Activated CD4-positive, alpha-beta T cell treated with anti-CD3 and anti-CD28 coated beads, Interleukin-2, amount 50 U/mL, for 4 hours (primary cell): ENCODE measurements at regions not wholly inside any gene's neighbourhood (a gene's known extent, or its start where the extent isn't known, plus 50 kb on each side); places are given as distances from the start of the nearest gene placed in this dataset.

ENCODE experiments used
- DNase-seq, 2 experiments: peaks; one replicate each; pipeline ENCODE4 v3.0.0-alpha.2; 2020

GRCh38 chr3:159923336-159923735, 65.3 kb upstream of the IL12A start:
- no peak for DNase-seq

GRCh38 chr3:159923956-159924355, 64.7 kb upstream of the IL12A start:
- no peak for DNase-seq

GRCh38 chr3:159924411-159924810, 64.2 kb upstream of the IL12A start:
- no peak for DNase-seq

DNA sequence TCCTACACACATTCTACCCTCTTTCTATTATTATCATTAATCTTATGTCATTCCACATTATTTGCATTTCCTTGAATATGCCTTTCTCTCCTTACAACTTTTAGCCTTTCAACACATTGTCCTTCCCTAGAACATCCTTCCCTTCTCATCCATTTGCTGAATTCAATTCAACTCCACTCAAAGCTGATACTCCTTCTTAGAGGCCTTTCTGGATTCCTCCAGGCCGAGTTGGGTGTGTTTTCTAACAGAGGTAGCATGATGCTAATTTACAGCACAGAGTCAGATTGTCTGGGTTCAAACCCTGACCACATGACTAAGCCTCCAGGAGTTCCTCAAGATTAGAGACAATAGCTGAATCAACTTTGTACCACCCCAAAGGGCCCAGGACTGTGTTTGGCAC, 63.4 kb upstream of the IL12A start:
- no peak for DNase-seq

GRCh38 chr3:159926573-159926972, 62.1 kb upstream of the IL12A start:
- DNase-seq, result no peak

- DNase-seq, result no peak
Observed at GRCh38 chr3:159928071-159928491, 60.6 kb upstream of the IL12A start.

DNA sequence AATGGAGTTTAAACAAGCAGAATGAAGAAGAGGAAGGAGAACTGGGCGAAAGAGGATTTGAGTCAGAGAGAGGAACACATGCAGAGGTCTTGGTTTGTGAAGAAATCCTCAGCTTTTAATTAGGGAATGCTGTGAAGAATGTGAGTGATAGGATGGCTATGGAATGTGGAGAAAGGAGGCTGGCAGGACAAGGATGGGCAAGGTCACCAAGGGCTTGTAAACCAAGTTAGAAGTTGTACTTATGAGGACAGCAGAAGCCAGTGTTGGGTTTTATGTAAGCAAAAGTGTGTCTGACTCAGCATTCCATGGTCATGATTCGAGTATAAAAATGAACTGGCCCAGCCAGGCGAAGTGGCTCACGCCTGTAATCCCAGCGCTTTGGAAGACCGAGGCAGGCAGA, 60.0 kb upstream of the IL12A start:
- no peak for DNase-seq

DNA sequence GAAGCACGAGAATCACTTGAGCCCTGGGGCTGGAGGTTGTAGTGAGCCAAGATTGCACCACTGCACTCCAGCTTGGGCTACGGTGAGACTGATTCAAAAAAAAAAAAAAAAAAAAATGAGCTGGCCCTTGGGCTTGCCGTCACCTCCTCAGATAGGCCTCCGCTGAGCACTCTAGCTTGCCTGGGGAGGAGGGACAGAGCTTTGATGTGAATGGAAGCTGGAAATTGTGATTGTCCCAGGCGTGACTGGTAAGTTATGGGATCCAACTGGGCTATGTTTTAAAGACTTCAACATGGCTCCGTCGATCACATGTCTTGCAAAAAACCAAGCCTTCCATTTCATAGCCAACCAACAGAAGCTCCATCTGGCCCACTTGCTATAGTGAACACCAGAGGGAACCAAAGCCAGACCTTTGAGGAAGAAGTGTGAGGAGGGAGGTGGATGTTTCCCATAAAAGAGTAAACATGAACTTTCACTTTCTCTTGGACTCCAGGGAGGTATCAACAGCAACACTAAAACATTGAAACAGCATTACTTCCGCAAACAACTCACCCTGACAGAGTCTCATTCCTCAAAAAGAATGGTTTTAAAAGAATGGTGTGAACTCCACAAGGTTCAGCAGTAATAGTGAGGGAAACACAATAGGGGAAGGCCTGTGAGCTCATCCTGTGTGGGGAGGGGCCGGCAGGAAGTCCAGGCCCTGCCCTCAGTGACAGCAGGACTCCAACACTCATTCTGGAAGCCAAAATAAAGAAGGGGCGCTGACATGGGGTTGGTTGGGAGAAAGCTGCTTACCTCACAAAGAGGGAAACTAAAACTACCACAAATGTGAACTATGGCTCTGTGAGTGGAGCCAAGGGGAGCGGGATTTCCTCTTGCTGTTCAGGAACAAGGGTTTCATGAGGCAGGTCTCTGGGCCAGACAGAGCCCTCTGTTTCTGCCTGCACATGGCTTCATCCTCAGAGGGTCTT, 59.2 kb upstream of the IL12A start:
- DNase-seq, result no peak

DNA sequence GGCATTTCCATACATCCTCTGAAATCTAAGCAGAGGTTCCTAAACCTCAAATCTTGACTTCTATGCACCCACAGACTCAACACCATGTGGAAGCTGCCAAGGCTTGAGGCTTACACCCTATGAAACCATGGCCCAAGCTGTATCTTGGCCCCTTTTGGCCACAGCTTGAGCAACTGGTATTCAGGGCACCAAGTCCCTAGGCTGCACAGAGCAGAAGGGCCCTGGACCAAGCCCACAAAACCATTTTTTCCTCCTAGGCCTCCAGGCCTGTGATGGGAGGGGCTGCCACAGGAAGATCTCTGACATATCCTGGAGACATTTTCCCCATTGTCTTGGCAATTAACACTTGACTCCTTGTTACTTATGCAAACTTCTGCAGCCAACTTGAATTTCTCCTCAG, 54.4 kb upstream of the IL12A start:
- no peak for DNase-seq

DNA sequence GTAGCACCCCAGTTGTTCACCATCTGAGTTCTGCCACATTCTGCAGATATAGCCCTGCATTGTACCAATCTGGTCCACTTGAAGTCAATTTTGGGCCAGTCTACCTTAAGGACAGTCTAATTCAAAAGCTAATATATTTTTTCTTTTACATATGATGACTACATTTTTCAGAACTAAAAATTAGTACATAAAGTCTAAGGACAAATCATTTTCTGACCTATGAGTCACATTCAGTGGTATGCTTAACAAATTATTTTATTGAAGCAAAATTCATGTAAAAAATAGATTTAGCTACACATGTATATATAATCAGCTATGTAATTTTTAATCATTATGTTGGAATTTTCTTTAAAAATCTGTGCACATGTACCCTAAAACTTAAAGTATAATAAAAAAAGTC, 52.1 kb upstream of the IL12A start:
- no peak for DNase-seq

DNA sequence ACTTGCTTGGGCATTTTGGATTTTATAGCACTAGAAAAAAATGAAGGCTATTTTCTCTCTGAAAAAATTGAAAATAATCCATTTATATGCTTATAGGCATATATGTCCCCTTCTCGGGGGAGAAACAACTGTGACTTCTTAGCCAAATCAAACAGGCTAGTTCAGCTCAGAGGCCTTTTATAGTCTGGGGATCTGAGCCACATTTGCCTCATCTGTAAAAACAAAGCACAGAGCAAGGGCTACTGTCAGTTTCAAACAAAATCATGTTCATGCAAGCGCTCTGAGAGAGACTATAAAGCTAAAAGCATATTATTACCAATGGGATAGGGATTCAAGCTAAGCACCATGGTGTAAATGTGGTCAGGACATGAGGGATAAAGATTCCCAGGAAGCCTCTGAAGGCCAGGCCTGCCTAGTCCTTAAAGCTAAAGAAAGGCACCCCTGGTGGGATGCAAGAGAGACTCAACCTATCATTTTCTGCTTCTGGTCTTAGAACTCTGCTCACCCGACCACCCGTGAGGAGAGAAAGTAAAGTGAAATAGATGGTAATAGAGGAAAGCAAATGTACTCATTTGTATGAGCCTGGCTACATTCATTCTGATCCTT, 51.0 kb upstream of the IL12A start:
- DNase-seq, result no peak

GRCh38 chr3:159938714-159939113, 49.9 kb upstream of the IL12A start:
- DNase-seq, result no peak
